Hepatocyte (in vitro differentiated cells): ENCODE measurements at regions not wholly inside any gene's neighbourhood (a gene's known extent, or its start where the extent isn't known, plus 50 kb on each side); places are given as distances from the start of the nearest gene placed in this dataset.

Experiments used
- EZH2 ChIP-seq: fragments of 200-600 bp; sonication (generic); IDR thresholded peaks from 2 replicates; pipeline ENCODE4 v1.6.1; 2016; ENCODE audit warnings: antibody characterized with exemption, mild to moderate bottlenecking, borderline replicate concordance
- EZH2phosphoT487 ChIP-seq: fragments of 200-600 bp; sonication (generic); IDR thresholded peaks from one replicate; pipeline ENCODE4 v1.6.1; 2018; ENCODE audit warnings: antibody characterized with exemption, mild to moderate bottlenecking, low read depth, moderate library complexity; ENCODE audit not compliant: unreplicated experiment, severe bottlenecking
- TF ChIP-seq, protein P1 (sequence below): fragments of 200-600 bp; sonication (generic); IDR thresholded peaks from 2 replicates; pipeline ENCODE4 v1.5.1; 2016; ENCODE audit warnings: antibody characterized with exemption, mild to moderate bottlenecking; ENCODE audit not compliant: poor library complexity

- no peak for TF ChIP-seq EZH2
- TF ChIP-seq, protein P1, sequence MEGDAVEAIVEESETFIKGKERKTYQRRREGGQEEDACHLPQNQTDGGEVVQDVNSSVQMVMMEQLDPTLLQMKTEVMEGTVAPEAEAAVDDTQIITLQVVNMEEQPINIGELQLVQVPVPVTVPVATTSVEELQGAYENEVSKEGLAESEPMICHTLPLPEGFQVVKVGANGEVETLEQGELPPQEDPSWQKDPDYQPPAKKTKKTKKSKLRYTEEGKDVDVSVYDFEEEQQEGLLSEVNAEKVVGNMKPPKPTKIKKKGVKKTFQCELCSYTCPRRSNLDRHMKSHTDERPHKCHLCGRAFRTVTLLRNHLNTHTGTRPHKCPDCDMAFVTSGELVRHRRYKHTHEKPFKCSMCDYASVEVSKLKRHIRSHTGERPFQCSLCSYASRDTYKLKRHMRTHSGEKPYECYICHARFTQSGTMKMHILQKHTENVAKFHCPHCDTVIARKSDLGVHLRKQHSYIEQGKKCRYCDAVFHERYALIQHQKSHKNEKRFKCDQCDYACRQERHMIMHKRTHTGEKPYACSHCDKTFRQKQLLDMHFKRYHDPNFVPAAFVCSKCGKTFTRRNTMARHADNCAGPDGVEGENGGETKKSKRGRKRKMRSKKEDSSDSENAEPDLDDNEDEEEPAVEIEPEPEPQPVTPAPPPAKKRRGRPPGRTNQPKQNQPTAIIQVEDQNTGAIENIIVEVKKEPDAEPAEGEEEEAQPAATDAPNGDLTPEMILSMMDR = peak; percentile 5
- no peak for TF ChIP-seq EZH2phosphoT487
Measured at GRCh38 chr2:18410543-18410942, 149.9 kb downstream of the RDH14 start.
